Parathyroid adenoma (tissue), 2 donors: ENCODE measurements at regions not wholly inside any gene's neighbourhood (a gene's known extent, or its start where the extent isn't known, plus 50 kb on each side); places are given as distances from the start of the nearest gene placed in this dataset.

Experiments used
- H2AFZ ChIP-seq: fragments of 300-600 bp; sonication (generic); one replicate; pipeline ENCODE4 v1.7.0; 2017; ENCODE audit warnings: antibody characterized with exemption, mild to moderate bottlenecking
- H3K27ac ChIP-seq: fragments of 300-600 bp; sonication (generic); one replicate; pipeline ENCODE4 v1.7.0; 2017
- H3K27me3 ChIP-seq: fragments of 300-600 bp; sonication (generic); one replicate; pipeline ENCODE4 v1.7.0; 2017; ENCODE audit warnings: low read length; ENCODE audit not compliant: control insufficient read depth, insufficient read depth
- H3K36me3 ChIP-seq: fragments of 300-600 bp; sonication (generic); one replicate; pipeline ENCODE4 v1.7.0; 2017; ENCODE audit warnings: low read length; ENCODE audit not compliant: control insufficient read depth, insufficient read depth
- H3K4me1 ChIP-seq: fragments of 300-600 bp; sonication (generic); one replicate; pipeline ENCODE4 v1.7.0; 2017; ENCODE audit warnings: control low read depth
- H3K4me2 ChIP-seq: fragments of 300-600 bp; sonication (generic); one replicate; pipeline ENCODE4 v1.7.0; 2017; ENCODE audit warnings: low read length
- H3K4me3 ChIP-seq: fragments of 300-600 bp; sonication (generic); one replicate; pipeline ENCODE4 v1.7.0; 2017; ENCODE audit warnings: low read depth, low read length
- H3K79me2 ChIP-seq: fragments of 300-600 bp; sonication (generic); one replicate; pipeline ENCODE4 v1.7.0; 2017; ENCODE audit warnings: control low read depth
- H3K9ac ChIP-seq: fragments of 300-600 bp; sonication (generic); one replicate; pipeline ENCODE4 v1.7.0; 2017; ENCODE audit warnings: mild to moderate bottlenecking
- H3K9me3 ChIP-seq: fragments of 300-600 bp; sonication (generic); one replicate; pipeline ENCODE4 v1.7.0; 2017; ENCODE audit warnings: low read length; ENCODE audit not compliant: control insufficient read depth
- CTCF ChIP-seq: fragments of 300-600 bp; sonication (generic); IDR thresholded peaks from one replicate; pipeline ENCODE4 v1.7.0; 2017; ENCODE audit warnings: antibody characterized with exemption, mild to moderate bottlenecking
- donor health status: primary hyperparathyroidism.

GRCh38 chr11:87901341-87901740, 273.9 kb downstream of the RAB38 start:
- H3K27me3 ChIP-seq, result no peaks in the 10 kb centered on the region
- H3K4me1 ChIP-seq, result no peaks in the 10 kb centered on the region
- H2AFZ ChIP-seq, result no peak overlapping the region
- H3K9me3 ChIP-seq, result no peaks in the 10 kb centered on the region
- no peak overlapping the region for H3K9ac ChIP-seq
- H3K27ac ChIP-seq, result no peak overlapping the region
- no peaks in the 10 kb centered on the region for H3K36me3 ChIP-seq
- no peak overlapping the region for H3K4me3 ChIP-seq
- TF ChIP-seq CTCF, result no peak
- H3K79me2 ChIP-seq, result no peaks in the 10 kb centered on the region
- no peak overlapping the region for H3K4me2 ChIP-seq

- H3K4me1 ChIP-seq, result no peaks in the 10 kb centered on the region
- H3K4me2 ChIP-seq, result no peak overlapping the region
- H2AFZ ChIP-seq, result no peak overlapping the region
- H3K36me3 ChIP-seq, result no peaks in the 10 kb centered on the region
- H3K4me3 ChIP-seq, result no peak overlapping the region
- H3K79me2 ChIP-seq, result no peaks in the 10 kb centered on the region
- H3K9me3 ChIP-seq, result no peaks in the 10 kb centered on the region
- no peak overlapping the region for H3K27ac ChIP-seq
- no peaks in the 10 kb centered on the region for H3K27me3 ChIP-seq
- no peak for TF ChIP-seq CTCF
- H3K9ac ChIP-seq, result no peak overlapping the region
Observed at GRCh38 chr11:87897921-87898320, 277.3 kb downstream of the RAB38 start.

- Histone ChIP-seq H3K4me2 (no peak overlapping the region), H2AFZ (no peak overlapping the region), H3K27me3 (no peaks in the 10 kb centered on the region), H3K79me2 (no peaks in the 10 kb centered on the region), H3K4me1 (no peaks in the 10 kb centered on the region), H3K9me3 (no peaks in the 10 kb centered on the region), H3K9ac (no peak overlapping the region), H3K36me3 (no peaks in the 10 kb centered on the region), H3K27ac (no peak overlapping the region), H3K4me3 (no peak overlapping the region)
- no peak for TF ChIP-seq CTCF
Observed at GRCh38 chr11:87897071-87897470, 278.2 kb downstream of the RAB38 start.

GRCh38 chr11:87894961-87895360, 280.3 kb downstream of the RAB38 start:
- Histone ChIP-seq H3K36me3 (no peaks in the 10 kb centered on the region), H3K4me1 (no peaks in the 10 kb centered on the region), H3K27ac (no peak overlapping the region), H3K27me3 (no peaks in the 10 kb centered on the region), H3K4me3 (no peak overlapping the region), H3K79me2 (no peaks in the 10 kb centered on the region), H3K9ac (no peak overlapping the region), H3K9me3 (no peaks in the 10 kb centered on the region), H3K4me2 (no peak overlapping the region), H2AFZ (no peak overlapping the region)
- no peak for TF ChIP-seq CTCF

GRCh38 chr11:87892291-87892690, 283.0 kb downstream of the RAB38 start:
- Histone ChIP-seq H3K9ac (no peak overlapping the region), H3K9me3 (no peaks in the 10 kb centered on the region), H2AFZ (no peak overlapping the region), H3K79me2 (no peaks in the 10 kb centered on the region), H3K36me3 (no peaks in the 10 kb centered on the region), H3K4me1 (no peaks in the 10 kb centered on the region), H3K27ac (no peak overlapping the region), H3K4me2 (no peak overlapping the region), H3K27me3 (no peaks in the 10 kb centered on the region), H3K4me3 (no peak overlapping the region)
- no peak for TF ChIP-seq CTCF
